HL-60 (cell line): ENCODE measurements at regions not wholly inside any gene's neighbourhood (a gene's known extent, or its start where the extent isn't known, plus 50 kb on each side); places are given as distances from the start of the nearest gene placed in this dataset.

Experiments
- DNase-seq, 2 experiments: peaks; one replicate each; pipeline ENCODE4 v3.0.0-alpha.2; 2010 to 2020; ENCODE audit warnings: low read depth in 1 of 2, low spot score in 1 of 2
- H3K27ac ChIP-seq: fragments of 250-450 bp; sonication (Bioruptor Pico); replicated peaks from 2 replicates; pipeline ENCODE4 v1.5.1; 2020; ENCODE audit warnings: mild to moderate bottlenecking, moderate library complexity
- H3K27me3 ChIP-seq: fragments of 250-450 bp; sonication (Bioruptor Pico); 2 replicates; pipeline ENCODE4 v1.5.1; 2021; ENCODE audit warnings: mild to moderate bottlenecking, moderate library complexity; ENCODE audit not compliant: insufficient read depth, poor library complexity, severe bottlenecking
- H3K4me3 ChIP-seq: replicated peaks from 2 replicates; pipeline ENCODE4 v1.5.1; 2011; ENCODE audit warnings: mild to moderate bottlenecking, control low read depth, low read length; ENCODE audit not compliant: insufficient read depth
- GABPA ChIP-seq: IDR thresholded peaks from 2 replicates; pipeline ENCODE4 v1.6.1; 2012; ENCODE audit warnings: low read depth
- POLR2AphosphoS5 ChIP-seq: IDR thresholded peaks from 2 replicates; pipeline ENCODE4 v1.6.1; 2012; ENCODE audit warnings: low read depth
- SPI1 ChIP-seq: IDR thresholded peaks from 2 replicates; pipeline ENCODE4 v1.6.1; 2012; ENCODE audit warnings: low read depth, mild to moderate bottlenecking, borderline replicate concordance
- TF ChIP-seq, protein P1 (sequence below): IDR thresholded peaks from one replicate; pipeline ENCODE4 v1.5.1; 2011; ENCODE audit warnings: low read length, control low read depth, inconsistent platforms; ENCODE audit not compliant: insufficient read depth
- TF ChIP-seq, protein P2 (sequence below): IDR thresholded peaks from 2 replicates; pipeline ENCODE4 v1.6.1; 2012; ENCODE audit warnings: low read depth; ENCODE audit not compliant: insufficient replicate concordance

GRCh38 chr11:70747285-70747684 lies 349.0 kb downstream of the CTTN start:
- TF ChIP-seq GABPA (no peak), SPI1 (no peak), POLR2AphosphoS5 (no peak)
- TF ChIP-seq, protein P1, sequence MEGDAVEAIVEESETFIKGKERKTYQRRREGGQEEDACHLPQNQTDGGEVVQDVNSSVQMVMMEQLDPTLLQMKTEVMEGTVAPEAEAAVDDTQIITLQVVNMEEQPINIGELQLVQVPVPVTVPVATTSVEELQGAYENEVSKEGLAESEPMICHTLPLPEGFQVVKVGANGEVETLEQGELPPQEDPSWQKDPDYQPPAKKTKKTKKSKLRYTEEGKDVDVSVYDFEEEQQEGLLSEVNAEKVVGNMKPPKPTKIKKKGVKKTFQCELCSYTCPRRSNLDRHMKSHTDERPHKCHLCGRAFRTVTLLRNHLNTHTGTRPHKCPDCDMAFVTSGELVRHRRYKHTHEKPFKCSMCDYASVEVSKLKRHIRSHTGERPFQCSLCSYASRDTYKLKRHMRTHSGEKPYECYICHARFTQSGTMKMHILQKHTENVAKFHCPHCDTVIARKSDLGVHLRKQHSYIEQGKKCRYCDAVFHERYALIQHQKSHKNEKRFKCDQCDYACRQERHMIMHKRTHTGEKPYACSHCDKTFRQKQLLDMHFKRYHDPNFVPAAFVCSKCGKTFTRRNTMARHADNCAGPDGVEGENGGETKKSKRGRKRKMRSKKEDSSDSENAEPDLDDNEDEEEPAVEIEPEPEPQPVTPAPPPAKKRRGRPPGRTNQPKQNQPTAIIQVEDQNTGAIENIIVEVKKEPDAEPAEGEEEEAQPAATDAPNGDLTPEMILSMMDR, result no peak
- no peaks in the 10 kb centered on the region for H3K27me3 ChIP-seq
- DNase-seq, result no peak
- H3K27ac ChIP-seq, result no peak overlapping the region
- no peak overlapping the region for H3K4me3 ChIP-seq

- no peaks in the 10 kb centered on the region for H3K27me3 ChIP-seq
- TF ChIP-seq, protein P1, result no peak
- TF ChIP-seq SPI1, result no peak
- TF ChIP-seq GABPA, result no peak
These were observed 349.6 kb downstream of the CTTN start for GRCh38 chr11:70747921-70748320.

DNA sequence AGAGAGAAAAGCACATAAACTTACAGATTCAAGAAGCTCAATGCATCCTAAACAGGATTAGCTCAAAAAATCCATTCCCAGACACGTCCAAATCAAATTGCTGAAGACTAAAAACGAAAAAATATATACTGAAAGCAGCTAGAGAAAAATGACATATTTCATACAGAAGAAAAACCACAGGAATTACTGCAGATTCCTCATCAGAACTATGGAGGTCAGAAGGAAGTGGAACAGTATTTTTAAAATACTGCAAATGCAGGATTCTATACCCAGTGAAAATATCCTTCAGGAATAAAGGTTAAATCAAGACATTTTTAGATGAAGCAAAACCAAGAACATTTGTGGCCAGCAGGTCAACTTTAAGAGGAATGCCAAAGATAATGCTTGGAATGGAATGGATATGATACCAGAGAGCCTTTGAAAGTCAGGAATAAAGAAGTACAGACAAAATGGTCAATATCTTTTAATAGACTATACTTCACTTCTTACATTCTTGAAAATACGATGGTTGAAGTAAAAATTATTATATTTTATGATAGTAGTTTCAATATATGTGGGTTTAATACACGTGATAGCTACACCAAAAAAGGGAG lies 352.9 kb downstream of the CTTN start:
- no peaks in the 10 kb centered on the region for H3K27me3 ChIP-seq
- DNase-seq, result no peak
- no peak overlapping the region for H3K27ac ChIP-seq
- TF ChIP-seq, protein P2, sequence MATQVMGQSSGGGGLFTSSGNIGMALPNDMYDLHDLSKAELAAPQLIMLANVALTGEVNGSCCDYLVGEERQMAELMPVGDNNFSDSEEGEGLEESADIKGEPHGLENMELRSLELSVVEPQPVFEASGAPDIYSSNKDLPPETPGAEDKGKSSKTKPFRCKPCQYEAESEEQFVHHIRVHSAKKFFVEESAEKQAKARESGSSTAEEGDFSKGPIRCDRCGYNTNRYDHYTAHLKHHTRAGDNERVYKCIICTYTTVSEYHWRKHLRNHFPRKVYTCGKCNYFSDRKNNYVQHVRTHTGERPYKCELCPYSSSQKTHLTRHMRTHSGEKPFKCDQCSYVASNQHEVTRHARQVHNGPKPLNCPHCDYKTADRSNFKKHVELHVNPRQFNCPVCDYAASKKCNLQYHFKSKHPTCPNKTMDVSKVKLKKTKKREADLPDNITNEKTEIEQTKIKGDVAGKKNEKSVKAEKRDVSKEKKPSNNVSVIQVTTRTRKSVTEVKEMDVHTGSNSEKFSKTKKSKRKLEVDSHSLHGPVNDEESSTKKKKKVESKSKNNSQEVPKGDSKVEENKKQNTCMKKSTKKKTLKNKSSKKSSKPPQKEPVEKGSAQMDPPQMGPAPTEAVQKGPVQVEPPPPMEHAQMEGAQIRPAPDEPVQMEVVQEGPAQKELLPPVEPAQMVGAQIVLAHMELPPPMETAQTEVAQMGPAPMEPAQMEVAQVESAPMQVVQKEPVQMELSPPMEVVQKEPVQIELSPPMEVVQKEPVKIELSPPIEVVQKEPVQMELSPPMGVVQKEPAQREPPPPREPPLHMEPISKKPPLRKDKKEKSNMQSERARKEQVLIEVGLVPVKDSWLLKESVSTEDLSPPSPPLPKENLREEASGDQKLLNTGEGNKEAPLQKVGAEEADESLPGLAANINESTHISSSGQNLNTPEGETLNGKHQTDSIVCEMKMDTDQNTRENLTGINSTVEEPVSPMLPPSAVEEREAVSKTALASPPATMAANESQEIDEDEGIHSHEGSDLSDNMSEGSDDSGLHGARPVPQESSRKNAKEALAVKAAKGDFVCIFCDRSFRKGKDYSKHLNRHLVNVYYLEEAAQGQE, result no peak
- H3K4me3 ChIP-seq, result no peak overlapping the region

More at GRCh38 chr11:70747921-70748320, 349.6 kb downstream of the CTTN start:
- Histone ChIP-seq H3K27ac (no peak overlapping the region), H3K4me3 (no peak overlapping the region)
- DNase-seq, result no peak

- Histone ChIP-seq H3K4me3 (no peak overlapping the region), H3K27ac (no peak overlapping the region), H3K27me3 (no peaks in the 10 kb centered on the region)
- DNase-seq, result peak; percentile 25 to 66
- no peak for TF ChIP-seq POLR2AphosphoS5
- TF ChIP-seq, protein P1, result peak; percentile 56
- no peak for TF ChIP-seq SPI1
These were observed 357.3 kb downstream of the CTTN start for GRCh38 chr11:70755410-70756158.

- H3K27ac ChIP-seq, result no peak overlapping the region
- no peak for DNase-seq
- TF ChIP-seq, protein P1, result no peak
- no peak for TF ChIP-seq GABPA
- TF ChIP-seq, protein P2, result no peak
- TF ChIP-seq POLR2AphosphoS5, result no peak
- no peak for TF ChIP-seq SPI1
- no peaks in the 10 kb centered on the region for H3K27me3 ChIP-seq
- H3K4me3 ChIP-seq, result no peak overlapping the region
These were observed 358.0 kb downstream of the CTTN start for GRCh38 chr11:70756341-70756740.
